ENCODE measurements at regions not wholly inside any gene's neighbourhood (a gene's known extent, or its start where the extent isn't known, plus 50 kb on each side); places are given as distances from the start of the nearest gene placed in this dataset.
"Not testable (repeated sequence)": the region's sequence is repeated elsewhere in the genome, so short reads cannot be mapped to it uniquely, and the experiment has no call there.

DNA sequence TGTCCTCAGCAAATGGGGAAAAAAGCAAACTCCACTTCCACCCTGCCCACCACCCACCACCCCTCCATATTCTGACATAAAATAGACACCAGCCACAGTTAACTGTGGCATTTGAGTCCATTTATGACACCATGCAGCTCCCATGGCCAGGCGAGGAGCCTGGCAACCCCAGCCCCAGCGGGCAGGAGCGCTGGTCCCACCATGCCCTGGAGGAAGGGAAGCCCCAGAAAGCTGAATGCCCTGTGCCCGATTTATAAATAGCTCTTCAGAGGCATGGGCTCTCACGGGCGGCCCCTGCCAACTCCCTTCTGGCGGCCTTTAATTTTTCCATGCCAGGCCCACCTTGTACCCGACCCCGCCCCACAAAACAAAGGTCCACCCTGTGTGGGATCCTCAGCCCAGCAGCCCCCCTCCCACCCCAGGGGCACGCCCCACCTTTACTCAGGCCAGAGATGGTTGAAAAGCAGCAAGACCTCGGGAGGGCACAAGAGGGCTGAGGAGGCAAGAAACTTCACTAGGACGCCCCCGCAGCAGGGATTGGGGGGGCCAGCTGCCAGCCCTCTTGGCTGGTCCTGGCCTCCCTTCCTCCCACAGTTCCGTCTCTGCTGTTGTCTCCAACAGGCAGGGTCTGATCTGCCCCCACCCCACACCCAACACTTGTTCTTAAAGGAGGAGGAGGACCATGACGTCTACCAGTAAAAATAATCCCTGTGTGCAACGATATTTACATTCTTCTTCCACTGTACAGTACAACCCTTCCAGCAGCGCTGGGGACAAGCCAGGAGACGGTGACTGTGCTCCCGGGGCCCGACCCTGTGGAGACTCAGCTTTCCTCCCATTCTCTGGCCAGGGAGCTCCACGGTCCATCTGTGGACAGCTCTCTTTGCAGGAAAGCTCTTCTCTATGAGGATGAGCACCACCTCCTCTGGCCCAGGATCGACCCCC lies 115.6 kb upstream of the CDYL start:
- no peak for TF ChIP-seq EZH2phosphoT487 (IDR thresholded peaks at IDR 0.05; ENCODE audit: low read depth)
- TF ChIP-seq, protein P1, sequence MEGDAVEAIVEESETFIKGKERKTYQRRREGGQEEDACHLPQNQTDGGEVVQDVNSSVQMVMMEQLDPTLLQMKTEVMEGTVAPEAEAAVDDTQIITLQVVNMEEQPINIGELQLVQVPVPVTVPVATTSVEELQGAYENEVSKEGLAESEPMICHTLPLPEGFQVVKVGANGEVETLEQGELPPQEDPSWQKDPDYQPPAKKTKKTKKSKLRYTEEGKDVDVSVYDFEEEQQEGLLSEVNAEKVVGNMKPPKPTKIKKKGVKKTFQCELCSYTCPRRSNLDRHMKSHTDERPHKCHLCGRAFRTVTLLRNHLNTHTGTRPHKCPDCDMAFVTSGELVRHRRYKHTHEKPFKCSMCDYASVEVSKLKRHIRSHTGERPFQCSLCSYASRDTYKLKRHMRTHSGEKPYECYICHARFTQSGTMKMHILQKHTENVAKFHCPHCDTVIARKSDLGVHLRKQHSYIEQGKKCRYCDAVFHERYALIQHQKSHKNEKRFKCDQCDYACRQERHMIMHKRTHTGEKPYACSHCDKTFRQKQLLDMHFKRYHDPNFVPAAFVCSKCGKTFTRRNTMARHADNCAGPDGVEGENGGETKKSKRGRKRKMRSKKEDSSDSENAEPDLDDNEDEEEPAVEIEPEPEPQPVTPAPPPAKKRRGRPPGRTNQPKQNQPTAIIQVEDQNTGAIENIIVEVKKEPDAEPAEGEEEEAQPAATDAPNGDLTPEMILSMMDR (IDR thresholded peaks at IDR 0.05; ENCODE audit: low read depth, low read length), result no peak
- Histone ChIP-seq H3K4me2 (ENCODE audit: low read length) (no peak overlapping the region), H2AFZ (ENCODE audit: low read depth, low read length) (no peak overlapping the region)

DNA sequence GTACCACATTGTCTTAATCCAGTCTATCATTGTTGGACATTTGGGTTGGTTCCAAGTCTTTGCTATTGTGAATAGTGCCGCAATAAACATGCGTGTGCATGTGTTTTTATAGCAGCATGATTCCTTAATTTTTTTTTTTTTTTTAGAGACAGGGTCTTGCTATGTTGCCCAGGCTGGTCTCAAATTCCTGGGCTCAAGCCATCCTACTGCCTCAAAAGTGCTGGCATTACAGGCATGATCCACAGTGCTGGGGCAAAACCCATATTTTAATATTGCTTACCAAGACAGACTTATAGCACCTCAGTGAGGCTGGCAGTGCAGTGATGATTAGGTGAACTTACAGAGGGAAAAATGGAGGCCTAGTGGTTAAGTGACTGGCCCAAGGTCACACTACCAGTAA lies 116.5 kb upstream of the CDYL start:
- H3K36me3 ChIP-seq (replicated peaks; ENCODE audit: low read depth, low read length); H3K4me2 ChIP-seq (ENCODE audit: low read length); H3K27me3 ChIP-seq (ENCODE audit: low read depth, low read length); H3K9me3 ChIP-seq (ENCODE audit: insufficient read depth, low read length); H4K20me1 ChIP-seq (ENCODE audit: insufficient read depth, low read length); H3K4me3 ChIP-seq (ENCODE audit: low read length); H3K27ac ChIP-seq (ENCODE audit: low read length); H3K4me1 ChIP-seq (ENCODE audit: low read length); H2AFZ ChIP-seq (ENCODE audit: low read depth, low read length); H3K79me2 ChIP-seq (ENCODE audit: low read length); H3K9ac ChIP-seq (ENCODE audit: low read length): not testable (repeated sequence)

More for the DNA sequence above, 115.6 kb upstream of the CDYL start:
- H3K27me3 ChIP-seq (ENCODE audit: low read depth, low read length), result no peaks in the 10 kb centered on the region
- no peak overlapping the region for H3K9ac ChIP-seq (ENCODE audit: low read length)
- H3K4me1 ChIP-seq (ENCODE audit: low read length), result no peaks in the 10 kb centered on the region
- no peaks in the 10 kb centered on the region for H4K20me1 ChIP-seq (ENCODE audit: insufficient read depth, low read length)
- H3K79me2 ChIP-seq (ENCODE audit: low read length), result no peaks in the 10 kb centered on the region
- no peak overlapping the region for H3K4me3 ChIP-seq (ENCODE audit: low read length)
- H3K9me3 ChIP-seq (ENCODE audit: insufficient read depth, low read length), result no peaks in the 10 kb centered on the region
- no peaks in the 10 kb centered on the region for H3K36me3 ChIP-seq (replicated peaks; ENCODE audit: low read depth, low read length)
- no peak overlapping the region for H3K27ac ChIP-seq (ENCODE audit: low read length)

DNA sequence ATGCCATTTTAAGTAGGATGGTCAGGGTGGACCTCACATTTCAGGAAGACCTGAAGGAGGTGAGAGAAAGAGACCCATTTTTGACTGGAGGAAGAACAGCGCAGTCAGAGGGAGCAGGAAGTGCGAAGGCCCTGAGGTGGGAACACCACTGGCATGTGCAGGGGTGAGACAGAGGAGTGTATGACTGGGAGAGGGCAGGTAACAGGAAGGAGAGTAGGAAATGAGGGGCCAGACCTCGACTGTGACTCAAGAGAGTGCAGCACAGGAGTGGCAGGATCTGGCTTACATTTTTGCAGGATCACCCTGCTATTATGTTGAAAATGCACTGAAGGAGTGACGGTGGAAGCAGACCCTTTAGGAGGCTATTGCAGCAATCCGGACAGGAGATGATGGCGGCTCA lies 117.7 kb upstream of the CDYL start:
- Histone ChIP-seq H3K4me2 (ENCODE audit: low read length) (no peak overlapping the region), H3K4me1 (ENCODE audit: low read length) (no peaks in the 10 kb centered on the region), H3K27me3 (ENCODE audit: low read depth, low read length) (no peaks in the 10 kb centered on the region), H3K79me2 (ENCODE audit: low read length) (no peaks in the 10 kb centered on the region), H4K20me1 (ENCODE audit: insufficient read depth, low read length) (no peaks in the 10 kb centered on the region), H3K9me3 (ENCODE audit: insufficient read depth, low read length) (no peaks in the 10 kb centered on the region), H3K9ac (ENCODE audit: low read length) (no peak overlapping the region), H3K27ac (ENCODE audit: low read length) (no peak overlapping the region), H3K4me3 (ENCODE audit: low read length) (no peak overlapping the region), H2AFZ (ENCODE audit: low read depth, low read length) (no peak overlapping the region), H3K36me3 (replicated peaks; ENCODE audit: low read depth, low read length) (no peaks in the 10 kb centered on the region)
- TF ChIP-seq, protein P1 (IDR thresholded peaks at IDR 0.05; ENCODE audit: low read depth, low read length), result no peak
- TF ChIP-seq EZH2phosphoT487 (IDR thresholded peaks at IDR 0.05; ENCODE audit: low read depth), result no peak

DNA sequence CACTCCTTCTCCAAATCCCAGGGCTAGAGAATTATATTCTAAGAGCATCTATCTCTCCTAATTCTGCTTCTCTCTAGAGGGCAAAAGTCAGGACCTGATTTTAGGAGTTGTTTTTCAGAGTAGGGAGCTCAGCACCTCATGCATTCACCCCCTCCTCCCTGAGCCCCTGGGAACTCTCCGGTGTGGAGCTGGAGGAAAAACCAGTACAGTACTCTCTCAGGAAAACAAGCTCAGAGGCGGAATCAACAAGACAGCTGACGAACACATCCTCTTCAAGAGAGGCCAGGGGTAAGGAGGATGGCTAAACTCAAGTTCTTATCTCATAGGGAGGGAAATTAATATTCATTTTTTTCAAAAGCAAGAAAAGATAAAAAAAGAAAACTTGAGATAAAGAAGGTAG lies 120.1 kb upstream of the CDYL start:
- no peaks in the 10 kb centered on the region for H3K79me2 ChIP-seq (ENCODE audit: low read length)

More for the DNA sequence above, 120.1 kb upstream of the CDYL start:
- no peak overlapping the region for H3K4me2 ChIP-seq (ENCODE audit: low read length)
- no peak overlapping the region for H3K9ac ChIP-seq (ENCODE audit: low read length)
- no peaks in the 10 kb centered on the region for H3K36me3 ChIP-seq (replicated peaks; ENCODE audit: low read depth, low read length)
- no peak for TF ChIP-seq EZH2phosphoT487 (IDR thresholded peaks at IDR 0.05; ENCODE audit: low read depth)
- TF ChIP-seq, protein P1 (IDR thresholded peaks at IDR 0.05; ENCODE audit: low read depth, low read length), result no peak
- H3K4me1 ChIP-seq (ENCODE audit: low read length), result no peaks in the 10 kb centered on the region
- H2AFZ ChIP-seq (ENCODE audit: low read depth, low read length), result no peak overlapping the region
- H3K9me3 ChIP-seq (ENCODE audit: insufficient read depth, low read length), result no peaks in the 10 kb centered on the region
- H3K27me3 ChIP-seq (ENCODE audit: low read depth, low read length), result no peaks in the 10 kb centered on the region
- H4K20me1 ChIP-seq (ENCODE audit: insufficient read depth, low read length), result no peaks in the 10 kb centered on the region
- H3K4me3 ChIP-seq (ENCODE audit: low read length), result no peak overlapping the region
- no peak overlapping the region for H3K27ac ChIP-seq (ENCODE audit: low read length)
